HG03280 (cell line): ENCODE measurements at regions not wholly inside any gene's neighbourhood (a gene's known extent, or its start where the extent isn't known, plus 50 kb on each side); places are given as distances from the start of the nearest gene placed in this dataset.

Experiments used
- ATAC-seq: cut with Tn5 transposase; IDR thresholded peaks from one replicate; pipeline ENCODE4 v1.9.1; 2021; ENCODE audit warnings: mild to moderate bottlenecking, moderate library complexity; ENCODE audit not compliant: unreplicated experiment

DNA sequence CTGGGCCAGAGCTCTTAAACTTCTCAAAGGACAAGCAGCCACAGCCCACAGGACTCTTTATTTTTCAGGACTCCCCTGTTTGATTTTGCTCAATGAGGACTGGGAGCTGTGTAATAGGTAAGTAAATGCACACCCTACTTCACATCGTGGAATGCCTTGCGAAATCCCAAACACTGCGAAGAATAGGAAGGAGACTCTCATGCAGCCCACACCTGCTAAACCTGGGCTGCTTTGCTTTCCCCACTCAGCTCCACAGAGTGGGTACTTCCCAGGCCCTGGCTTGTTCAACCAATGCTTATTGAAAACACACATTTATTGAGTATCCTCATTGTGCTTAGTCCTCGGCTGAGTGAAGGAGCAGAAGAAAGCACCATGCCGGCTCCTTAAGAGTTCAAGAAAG lies 103.3 kb upstream of the FSTL4 start:
- no peak for ATAC-seq

DNA sequence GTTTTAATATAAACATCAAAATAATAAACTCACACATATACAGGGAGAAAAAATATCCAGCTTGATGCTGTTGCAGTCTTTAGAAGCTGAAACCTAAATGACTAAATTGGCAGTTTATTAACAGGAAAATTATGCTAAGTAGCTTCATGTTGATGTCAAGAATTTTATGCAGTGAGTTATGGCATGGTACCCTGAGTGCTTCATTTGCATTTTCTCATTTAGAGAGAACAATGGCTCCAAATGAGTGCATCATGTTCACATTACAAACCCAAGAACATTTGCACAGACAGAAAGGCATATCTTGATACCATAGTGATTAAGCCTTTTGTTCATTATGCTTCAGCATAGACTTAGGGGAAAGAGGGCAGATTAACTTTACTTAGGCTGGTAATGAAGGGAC lies 102.9 kb upstream of the FSTL4 start:
- ATAC-seq = no peak

DNA sequence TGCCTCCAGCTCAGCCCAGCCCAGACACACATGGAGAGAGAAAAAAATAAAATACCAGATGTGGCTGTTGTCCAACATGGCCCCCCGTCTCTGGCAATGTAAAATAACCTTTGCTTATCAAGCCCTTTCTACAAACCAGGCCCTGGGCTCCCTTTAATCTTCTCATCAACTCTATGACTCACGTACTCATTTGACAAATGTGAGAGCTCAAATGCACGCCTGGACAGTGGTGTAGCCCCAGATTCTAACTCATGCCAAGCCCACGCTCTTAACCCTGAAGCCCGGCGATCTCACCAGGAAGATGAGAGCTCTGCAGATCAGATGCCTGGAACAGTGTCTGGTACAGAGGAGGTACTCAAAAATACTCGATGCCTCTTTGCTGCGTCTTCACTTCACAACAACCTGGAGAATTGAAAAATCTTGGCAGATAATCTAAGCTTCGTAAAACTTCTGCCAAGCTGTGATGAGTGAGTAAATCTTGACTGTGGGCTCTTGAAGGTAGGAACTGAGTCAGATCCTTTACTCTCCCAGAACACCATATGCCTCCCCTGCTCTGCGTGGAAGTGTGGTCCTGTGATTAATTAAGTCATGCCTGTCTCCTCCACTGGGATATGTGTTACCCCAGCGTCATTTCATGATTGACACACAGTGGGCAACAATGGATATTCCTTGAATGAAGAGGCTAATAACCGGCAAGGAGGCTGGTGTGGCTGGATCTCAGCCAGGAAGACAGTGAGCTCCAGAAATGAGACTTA lies 102.0 kb upstream of the FSTL4 start:
- ATAC-seq = no peak

DNA sequence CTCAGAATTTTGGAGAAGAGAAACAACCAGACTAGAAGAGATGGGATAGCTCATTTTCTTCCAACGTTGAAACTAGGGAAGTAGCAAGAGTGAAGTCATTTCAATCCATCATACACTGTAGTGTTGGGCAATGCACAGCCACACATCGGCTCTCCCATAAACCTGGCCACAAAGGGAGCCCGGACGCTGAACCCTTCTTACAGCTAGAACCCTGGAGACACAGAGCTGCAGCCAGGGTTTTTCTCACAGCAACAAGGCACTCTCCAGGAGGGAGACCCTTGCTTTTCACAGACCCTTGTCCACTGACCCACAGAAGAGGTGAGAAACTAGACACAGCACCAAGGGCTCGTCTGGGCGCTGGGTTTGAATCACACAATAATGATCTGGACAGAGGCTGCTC lies 101.4 kb upstream of the FSTL4 start:
- no peak for ATAC-seq

DNA sequence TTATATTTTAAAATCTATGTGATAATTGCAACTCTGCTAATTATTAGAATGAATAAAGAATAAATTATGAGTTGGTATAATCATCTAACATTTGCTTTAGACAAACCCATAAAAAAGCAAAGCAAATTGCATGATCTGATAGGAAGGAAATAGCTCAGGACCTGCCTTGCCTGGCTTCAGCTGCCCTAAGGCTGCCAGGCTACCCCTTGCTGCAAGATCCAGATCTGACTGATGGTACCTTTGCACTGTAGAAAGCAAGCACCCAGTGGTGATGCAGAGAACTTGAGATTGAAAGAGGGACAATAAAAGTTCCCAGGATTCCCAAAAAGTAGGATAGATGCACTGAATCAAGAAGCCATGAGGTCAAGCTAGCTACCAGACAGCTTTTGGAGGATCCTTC lies 100.9 kb upstream of the FSTL4 start:
- ATAC-seq = no peak

DNA sequence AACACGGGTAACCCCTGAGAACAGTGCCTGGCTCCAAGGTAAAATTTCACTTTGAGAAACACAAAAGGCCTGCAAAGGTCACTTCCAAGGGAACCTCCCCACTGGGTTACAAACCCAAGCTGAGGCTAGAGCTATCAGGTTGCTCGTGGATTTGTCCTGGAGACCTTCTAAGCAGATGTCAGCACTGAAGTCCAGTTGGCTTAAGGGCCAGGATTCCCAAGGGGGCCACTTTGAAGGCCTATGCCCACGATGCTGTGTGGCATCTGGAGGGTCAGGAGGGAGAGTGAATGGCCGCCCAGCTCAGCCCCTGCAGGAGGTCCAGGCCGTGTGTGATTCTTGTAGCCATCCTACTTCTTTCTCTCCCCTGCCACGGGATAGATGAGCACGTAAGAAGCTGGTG lies 100.2 kb upstream of the FSTL4 start:
- no peak for ATAC-seq

DNA sequence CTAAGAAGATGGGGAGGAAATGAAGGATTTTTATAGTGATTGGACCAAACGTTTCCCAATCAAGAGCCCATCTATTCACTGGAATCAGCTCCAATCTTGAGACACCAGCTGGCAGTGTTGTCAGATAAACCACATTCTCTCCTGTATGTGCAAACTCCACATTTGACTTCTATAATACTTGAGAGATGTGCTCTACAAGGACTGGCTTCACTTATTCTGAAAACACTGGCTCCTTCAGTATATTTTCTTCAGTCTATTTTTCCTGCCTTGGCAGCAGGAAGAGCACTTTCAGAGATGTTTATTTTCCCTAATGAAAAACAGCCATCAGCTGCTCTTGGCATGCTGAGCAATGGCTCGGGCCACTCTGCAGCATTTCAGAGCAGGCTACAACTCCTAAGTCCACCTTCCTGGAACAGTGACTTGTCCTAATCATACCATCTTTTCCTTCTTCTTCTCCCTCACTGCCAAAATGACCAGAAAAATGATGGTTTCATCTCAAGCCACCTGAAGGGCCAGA lies 96.9 kb upstream of the FSTL4 start:
- no peak for ATAC-seq

DNA sequence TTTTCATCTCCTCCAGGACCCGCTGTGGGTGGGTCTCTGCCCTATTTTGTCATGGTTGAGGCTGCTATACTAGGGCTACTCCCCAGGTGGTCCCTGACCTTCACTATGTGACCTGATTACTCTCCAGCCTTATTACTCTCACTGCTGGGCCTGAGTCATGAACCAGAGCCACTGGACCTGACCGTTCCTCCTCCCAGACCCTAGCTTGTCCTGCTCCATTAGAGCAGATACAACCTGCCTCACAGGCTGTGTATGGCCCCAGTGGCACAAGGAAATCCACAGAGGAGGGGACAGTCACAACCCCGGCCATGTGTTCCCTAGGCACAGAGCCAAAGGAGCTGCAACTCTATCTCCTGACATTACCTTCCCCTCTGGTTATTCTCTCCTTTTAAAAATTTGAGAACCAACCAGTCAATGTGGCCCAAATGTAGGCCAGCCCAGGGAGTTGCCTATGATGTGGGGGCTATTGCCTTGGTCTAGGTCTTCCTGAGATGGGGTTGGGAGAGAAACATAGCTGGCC lies 96.0 kb upstream of the FSTL4 start:
- ATAC-seq = no peak

DNA sequence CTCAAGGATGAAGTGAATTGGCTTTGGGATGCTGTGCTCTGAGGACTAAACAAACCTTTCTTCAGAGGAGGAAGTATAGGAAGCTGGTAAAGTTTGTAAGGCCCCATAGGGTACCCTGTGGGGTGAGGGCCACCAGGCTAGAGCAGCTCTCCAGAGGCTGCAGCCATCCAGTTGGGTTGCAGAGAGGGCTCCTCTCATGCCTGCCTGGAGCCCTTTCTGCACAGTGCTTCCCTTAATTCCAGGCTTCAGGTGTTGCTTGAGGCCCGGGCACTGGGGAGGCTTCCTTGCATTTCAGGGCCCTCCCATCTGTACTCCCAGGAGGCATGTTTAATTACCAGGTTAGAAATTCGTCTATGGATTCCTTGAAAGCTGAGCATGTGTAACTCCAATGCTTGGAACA lies 95.3 kb upstream of the FSTL4 start:
- ATAC-seq = no peak

DNA sequence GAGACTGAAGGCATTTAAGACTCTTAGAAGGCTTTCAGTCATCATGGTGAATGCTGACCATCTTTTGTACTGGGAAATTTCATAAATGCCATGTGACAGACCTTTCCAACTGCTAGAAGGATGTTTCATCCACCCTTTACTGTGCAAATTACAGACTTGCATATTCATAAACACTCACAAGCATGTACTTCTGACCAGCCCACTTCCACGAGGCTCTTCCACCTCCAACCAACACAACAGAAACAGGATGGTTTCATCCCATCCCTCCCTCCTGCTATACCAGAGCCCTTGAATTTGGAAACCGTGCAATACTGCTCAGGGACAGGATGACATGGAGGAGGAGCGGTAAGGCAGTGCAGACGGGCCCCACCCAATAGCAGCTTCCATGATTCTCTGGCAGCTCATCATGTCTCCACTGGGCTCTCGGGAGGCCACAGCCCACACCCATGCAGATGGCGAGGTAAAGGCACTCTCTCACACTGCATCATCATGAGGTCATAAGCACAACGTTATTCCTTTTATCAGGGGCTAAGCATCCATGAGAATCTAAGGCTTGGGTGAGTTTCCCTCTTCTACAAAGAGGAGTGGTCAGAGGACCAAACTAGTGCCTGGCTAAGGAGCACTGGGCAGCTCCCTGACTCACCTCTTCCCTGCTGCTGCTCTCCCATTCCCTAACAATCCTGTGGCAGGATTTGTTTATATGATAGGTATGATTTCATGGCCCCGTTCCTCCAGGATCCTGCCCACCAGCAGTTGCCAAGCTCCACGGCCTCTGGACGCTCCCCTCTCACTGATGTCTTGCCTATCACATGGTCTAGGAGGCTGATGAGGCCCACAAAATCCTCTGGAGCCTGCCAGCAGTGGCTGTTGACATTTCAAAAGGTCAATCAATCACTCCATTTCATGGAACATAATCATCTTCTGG lies 94.4 kb upstream of the FSTL4 start:
- no peak for ATAC-seq

DNA sequence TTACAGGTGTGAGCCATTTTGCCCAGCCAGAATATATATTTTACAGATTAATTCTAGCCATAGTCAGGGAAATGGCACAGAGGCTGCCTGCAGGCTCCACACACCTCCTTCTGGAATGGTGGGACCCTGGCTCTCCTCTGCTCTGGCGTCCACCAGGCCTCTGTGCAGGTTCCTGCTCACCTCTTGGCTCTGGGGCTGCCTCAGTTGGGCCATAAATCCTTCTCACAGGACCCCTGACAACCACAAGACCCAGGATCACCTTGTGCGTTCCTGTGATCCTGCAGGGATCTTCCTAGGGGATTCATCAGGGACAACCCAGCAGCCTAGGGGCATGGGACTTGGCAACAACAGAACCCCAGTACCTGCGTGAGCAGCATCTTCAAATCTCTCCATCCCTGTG lies 93.0 kb upstream of the FSTL4 start:
- ATAC-seq = no peak

DNA sequence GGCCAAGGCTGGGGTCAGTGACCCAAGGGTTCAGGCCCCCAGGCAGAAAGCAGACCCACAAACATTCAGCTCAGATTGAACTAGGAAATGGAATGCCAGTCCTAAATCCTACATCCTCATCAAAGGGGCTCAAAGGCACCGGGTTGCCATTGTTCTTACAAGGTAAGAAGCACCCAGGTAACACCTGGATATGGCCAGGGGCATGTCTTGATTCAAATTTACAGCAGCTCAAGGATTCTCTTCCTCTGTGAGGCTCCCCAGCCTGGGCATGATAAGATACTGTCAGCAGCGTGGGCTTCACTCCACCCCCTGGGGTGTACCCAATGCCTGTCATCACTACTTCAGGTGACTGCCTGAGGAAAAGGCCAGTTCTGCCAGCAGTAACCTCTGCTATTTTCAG lies 92.1 kb upstream of the FSTL4 start:
- ATAC-seq = no peak

DNA sequence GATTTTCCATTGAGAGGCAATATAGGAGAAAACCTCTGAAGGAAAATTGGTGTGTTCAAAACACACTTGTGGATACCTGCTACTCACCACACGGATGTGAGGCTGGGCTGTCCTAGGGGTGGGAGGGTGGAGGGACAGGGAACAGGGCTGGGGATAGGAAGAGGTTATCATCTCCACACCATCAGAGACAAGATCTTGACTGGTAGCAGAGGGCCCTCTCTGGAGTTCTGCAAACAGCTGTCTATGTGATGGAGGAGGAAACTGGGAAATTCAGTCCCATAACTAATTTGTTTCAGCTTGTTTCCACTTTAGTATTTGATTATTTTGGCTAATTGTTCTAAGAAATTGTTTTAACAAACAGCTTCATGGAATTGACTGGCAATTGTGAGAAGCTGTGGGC lies 91.6 kb upstream of the FSTL4 start:
- ATAC-seq = no peak

DNA sequence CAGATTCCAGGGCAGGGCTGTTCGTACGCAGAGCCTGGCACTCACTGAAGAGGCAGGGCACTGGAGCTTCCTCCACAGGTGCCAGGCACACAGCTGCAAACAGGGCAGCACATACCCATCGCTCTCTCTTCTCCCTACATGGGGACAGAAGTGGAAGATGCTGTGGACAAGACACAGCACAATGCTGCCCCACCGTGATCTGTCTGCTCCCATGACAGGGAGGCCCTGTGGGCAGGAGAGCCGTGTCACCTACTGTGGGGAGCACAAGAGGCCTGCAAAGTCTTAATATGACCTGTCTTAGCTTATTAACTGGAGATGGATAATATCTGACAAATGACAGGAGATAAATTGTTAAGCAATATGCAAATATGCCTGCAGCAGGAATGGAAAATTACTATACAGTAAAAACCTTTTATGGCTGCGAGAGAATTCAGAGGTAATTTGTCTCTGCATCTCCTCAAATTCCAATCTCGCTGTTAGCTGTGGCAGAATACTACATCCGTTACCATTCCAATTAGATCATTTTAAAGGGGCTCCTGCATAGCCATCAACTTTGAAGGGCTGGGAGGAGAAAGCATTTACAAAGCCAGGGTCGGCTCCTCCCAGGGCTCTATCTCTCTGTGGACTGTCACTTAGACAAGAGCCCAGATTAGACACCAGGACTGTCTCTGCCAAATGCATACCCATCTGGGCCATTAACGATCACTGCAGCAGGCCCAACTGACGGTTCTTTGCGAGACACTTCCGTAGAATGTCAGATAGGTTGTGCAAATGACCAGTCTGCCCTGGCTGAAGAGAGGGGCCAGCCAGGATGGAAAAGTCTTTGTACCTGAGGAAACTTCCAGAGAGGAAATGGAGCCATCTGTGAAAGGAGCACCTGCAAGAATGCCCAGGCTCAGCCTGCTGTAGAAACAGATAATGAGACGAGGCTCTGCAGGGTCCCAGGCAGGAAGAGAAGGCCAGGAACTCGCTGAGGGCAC lies 90.7 kb upstream of the FSTL4 start:
- ATAC-seq = no peak

DNA sequence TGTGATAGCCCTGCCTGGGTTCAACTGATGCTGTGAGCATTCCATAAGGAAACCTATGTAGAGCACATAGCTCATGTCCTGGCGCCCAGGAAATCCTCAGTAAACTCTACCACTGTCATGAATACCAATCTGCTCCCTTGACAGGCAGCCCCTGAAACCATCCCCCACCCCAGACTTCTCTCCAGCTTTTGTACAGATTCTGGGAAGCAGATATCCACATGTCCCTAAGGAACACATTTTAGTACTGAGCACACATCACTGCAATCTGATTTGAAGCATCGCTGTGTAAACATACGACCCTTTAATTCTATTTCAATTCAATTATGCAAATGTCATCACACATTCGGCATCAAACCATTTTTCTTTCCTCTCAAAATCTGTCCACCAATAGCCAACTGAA lies 89.5 kb upstream of the FSTL4 start:
- no peak for ATAC-seq

DNA sequence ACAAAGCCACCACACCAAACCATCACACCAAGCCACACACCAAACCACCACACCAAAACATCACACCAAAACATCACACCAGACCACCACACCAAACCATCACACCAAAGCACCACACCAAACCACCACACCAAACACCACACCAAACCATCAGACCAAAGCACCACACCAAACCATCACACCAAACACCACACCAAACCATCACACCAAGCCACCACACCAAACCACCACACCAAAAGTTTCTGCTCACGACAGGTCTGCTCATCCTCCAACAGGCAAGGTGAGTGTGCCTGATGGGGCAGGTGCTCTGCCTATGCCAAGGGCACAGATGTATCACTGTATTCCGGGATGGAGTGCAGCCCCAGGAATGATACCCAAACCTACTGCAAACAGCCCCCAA lies 87.9 kb upstream of the FSTL4 start:
- ATAC-seq = no peak

DNA sequence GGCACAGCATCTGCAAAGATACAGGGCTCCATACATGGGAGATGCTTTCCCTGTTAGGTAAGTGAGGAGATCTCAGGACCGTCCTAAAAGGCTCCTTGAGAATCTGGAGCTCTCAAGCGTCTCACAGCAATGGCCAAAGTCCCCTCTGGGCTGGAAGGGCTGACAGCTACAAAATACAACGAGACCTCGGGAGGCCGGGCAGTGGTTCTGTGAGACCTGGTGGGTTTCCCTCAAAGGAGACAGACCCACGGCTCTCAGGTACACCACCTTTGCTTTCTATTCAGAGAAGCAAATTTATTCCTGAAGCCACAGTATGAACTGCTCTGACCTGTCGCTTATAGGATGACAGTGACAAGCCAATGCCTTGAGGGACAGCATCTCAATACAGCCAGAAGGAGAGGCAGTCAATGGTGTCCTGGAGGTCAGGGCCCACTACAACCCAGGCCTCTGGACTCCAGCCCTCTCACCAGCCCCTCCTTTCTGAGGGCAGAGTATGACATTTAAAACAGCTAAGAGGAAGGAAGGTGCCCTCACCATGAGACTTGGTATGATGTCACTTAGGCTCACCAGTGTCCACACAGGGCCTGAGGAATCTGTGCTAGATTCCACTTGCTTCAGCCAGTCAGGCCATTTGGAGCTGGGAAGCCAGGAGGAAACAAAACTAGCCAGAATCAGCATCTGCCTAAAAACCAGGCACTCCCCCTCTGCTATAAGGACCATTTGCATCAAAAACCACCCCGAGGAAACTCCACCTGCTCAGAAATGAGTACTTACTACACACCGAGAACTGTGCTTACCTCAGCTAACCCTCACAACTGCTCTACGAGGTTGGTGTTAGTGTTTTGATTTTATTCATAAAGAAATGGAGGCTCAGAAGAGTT lies 86.5 kb upstream of the FSTL4 start:
- ATAC-seq = peak; percentile 64

DNA sequence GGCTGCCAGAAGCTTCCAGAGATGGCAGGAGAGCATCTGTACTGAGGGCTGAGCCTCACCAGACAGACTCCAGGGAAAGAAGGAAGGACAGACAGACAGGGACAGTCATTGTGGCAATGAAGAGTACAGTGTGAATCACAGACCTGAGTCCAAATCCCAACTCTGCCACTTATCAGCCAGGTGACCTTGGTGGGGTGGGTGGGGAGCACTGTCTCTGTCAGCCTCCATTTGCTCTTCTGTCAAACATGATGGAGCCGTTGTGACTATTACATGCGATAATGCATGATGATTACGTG lies 85.9 kb upstream of the FSTL4 start:
- ATAC-seq = no peak

DNA sequence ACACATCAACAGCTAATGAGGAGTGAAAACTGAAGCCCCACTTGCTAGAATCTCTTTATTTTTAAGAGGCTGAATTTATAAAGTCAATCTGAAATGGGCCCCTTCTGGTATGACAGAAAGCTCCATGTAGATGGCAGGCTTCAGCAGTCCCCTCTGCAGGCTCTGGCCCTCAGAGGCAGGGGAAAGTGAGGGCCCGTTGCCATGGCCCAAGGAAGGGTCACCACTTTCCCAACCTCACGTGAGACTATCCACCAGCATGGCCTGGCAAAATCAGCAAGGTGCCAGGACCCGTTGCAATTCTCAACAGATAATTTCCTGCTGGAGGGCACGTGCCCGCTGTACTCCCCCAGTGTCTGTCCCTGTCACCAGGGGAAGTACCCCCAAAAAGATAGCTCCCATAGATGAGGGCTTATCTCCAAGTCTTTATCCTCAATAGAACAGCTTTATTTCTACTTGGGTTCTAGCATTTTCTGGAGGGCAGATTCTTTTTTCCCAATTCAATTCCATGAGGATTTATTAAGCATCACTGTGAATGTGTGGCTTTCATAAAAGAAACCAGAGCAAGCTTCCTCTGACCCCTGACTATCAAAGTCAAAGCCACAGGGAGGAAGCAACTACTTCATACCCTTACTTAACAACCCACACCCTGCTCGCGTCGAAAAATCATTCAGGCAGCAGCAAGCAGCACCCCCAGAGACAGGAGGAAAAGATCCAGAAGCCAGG lies 85.4 kb upstream of the FSTL4 start:
- no peak for ATAC-seq
